ENCODE measurements at regions not wholly inside any gene's neighbourhood (a gene's known extent, or its start where the extent isn't known, plus 50 kb on each side); places are given as distances from the start of the nearest gene placed in this dataset.

DNA sequence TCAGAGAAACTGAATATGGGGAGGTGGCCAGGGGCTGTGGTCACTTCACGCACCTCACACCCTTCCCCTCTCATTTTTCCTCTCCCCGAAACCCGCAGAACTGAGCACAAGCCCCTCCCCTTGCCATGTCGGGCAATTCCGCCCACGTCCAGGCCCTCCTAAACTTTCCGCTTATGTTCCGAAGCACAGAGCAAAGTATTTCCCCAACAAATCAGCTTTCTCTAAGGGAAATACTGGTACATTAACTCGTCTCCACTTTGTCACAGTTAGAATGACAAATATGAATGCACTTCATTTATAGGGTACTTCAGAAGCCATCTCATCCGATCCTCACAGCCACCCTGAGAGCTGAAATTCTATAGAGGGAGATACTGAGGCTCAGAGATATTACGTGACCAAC, 94.7 kb upstream of the TMEM45B start:
- intact Hi-C loops (cut with DNase I): no loop called here

DNA sequence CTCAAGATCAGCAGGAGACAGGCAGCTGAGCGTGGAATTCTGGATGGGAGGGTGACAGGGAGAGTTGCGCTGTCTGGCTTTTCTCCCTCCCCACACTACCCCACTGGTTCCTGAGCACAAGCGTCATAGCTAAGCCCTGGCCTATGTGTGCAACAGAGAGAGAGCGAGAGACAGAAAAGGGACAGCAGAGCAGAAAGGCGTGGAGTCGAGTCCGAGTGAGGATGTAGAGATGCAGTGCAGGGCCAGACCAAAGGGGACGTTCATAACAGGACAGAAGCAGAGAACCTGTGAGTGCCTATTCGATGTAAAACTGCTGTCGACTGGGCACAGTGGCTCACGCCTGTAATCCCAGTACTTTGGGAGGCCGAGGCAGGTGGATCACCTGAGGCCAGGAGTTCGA, 94.0 kb upstream of the TMEM45B start:
- Histone ChIP-seq H3K4me1 (ENCODE audit: control insufficient read depth in 1 of 2, insufficient read depth in 2 of 2, low read length in 2 of 2) (no peaks in the 10 kb centered on the region), H3K9me3 (ENCODE audit: control insufficient read depth, low read length) (no peaks in the 10 kb centered on the region), H3K27ac (ENCODE audit: low read depth in 1 of 2, low read length in 2 of 2) (no peak overlapping the region), H3K27me3 (ENCODE audit: control insufficient read depth in 1 of 2, insufficient read depth in 2 of 2, low read length in 1 of 2) (no peaks in the 10 kb centered on the region), H3K4me3 (ENCODE audit: low read length in 2 of 2) (no peak overlapping the region), H3K36me3 (ENCODE audit: control insufficient read depth in 1 of 2, insufficient read depth in 2 of 2, low read length in 1 of 2) (no peaks in the 10 kb centered on the region)
- no peak for DNase-seq
- intact Hi-C loops (cut with DNase I): no loop called here
- ATAC-seq (ENCODE audit: low FRiP score): no peak
- WGBS, 2 donors: 72 to 75% methylated on average over 13 of the region's 13 CpGs

More for the DNA sequence above, 94.7 kb upstream of the TMEM45B start:
- no peak for ATAC-seq (ENCODE audit: low FRiP score)
- Histone ChIP-seq H3K36me3 (ENCODE audit: control insufficient read depth in 1 of 2, insufficient read depth in 2 of 2, low read length in 1 of 2) (no peaks in the 10 kb centered on the region), H3K4me3 (ENCODE audit: low read length in 2 of 2) (no peak overlapping the region), H3K4me1 (ENCODE audit: control insufficient read depth in 1 of 2, insufficient read depth in 2 of 2, low read length in 2 of 2) (no peaks in the 10 kb centered on the region), H3K9me3 (ENCODE audit: control insufficient read depth, low read length) (no peaks in the 10 kb centered on the region), H3K27me3 (ENCODE audit: control insufficient read depth in 1 of 2, insufficient read depth in 2 of 2, low read length in 1 of 2) (no peaks in the 10 kb centered on the region), H3K27ac (ENCODE audit: low read depth in 1 of 2, low read length in 2 of 2) (no peak overlapping the region)
- 75 to 79% methylated on average over 11 of the region's 11 CpGs for WGBS, 2 donors
- DNase-seq: no peak

DNA sequence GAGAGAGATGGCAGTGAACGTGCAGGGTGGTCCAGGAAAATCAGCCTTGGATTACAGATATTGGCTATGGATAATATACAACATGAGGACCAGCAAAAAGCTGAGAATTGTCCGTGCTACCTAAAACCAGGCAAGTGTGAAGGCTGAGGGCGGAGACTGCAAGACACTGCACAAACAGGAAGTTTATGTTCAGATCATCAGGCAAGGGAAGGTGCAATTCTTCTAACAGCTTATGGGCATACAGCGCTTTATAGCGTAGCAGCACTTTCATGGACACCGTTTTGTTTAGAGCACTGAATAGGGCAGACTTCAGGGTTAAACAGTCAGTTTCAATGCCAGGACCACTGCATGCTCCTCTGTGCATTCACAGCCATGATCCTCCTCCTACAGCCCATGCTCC, 93.1 kb upstream of the TMEM45B start:
- WGBS, 2 donors: 74 to 76% methylated on average over 6 of the region's 6 CpGs
- intact Hi-C loops (cut with DNase I): no loop called here
- no peak for ATAC-seq (ENCODE audit: low FRiP score)

DNA sequence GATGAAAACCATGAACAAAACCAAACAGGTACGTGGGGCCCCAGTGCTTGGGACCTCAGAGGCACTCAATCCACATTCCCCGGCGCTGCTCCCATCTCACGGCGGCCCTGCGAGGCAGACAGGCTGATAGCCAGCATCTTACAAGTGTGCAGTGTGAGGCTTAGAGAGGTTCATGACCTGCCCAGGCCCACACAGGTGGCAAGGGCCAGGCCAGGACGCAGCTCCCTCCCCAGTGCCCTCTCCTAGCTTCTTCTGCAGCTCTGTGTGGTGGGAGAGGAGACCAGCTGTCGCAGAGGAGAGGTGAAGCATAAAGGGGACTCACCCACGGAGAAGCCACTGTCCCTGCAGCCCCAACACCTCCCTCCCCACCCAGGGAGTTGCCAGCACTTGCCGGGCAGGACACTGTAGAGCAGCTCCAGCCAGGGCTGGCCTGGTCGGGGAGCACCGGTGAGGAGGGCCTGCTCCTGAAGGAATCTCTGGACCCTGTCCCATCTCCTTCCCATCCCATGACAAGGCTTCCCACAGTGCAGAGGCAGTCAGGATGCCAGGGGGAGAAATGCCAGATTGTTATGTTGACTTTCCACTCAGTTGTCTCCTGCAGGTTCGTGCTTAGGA, 92.4 kb upstream of the TMEM45B start:
- H3K4me3 ChIP-seq (ENCODE audit: low read length in 2 of 2): no peak overlapping the region
- ATAC-seq (ENCODE audit: low FRiP score): no peak
- WGBS, 2 donors: 59 to 60% methylated on average over 13 of the region's 13 CpGs
- H3K9me3 ChIP-seq (ENCODE audit: control insufficient read depth, low read length): no peaks in the 10 kb centered on the region
- intact Hi-C loops (cut with DNase I): no loop called here
- H3K27ac ChIP-seq (ENCODE audit: low read depth in 1 of 2, low read length in 2 of 2): no peak overlapping the region
- no peak for DNase-seq
- H3K36me3 ChIP-seq (ENCODE audit: control insufficient read depth in 1 of 2, insufficient read depth in 2 of 2, low read length in 1 of 2): no peaks in the 10 kb centered on the region
- H3K27me3 ChIP-seq (ENCODE audit: control insufficient read depth in 1 of 2, insufficient read depth in 2 of 2, low read length in 1 of 2): no peaks in the 10 kb centered on the region
- H3K4me1 ChIP-seq (ENCODE audit: control insufficient read depth in 1 of 2, insufficient read depth in 2 of 2, low read length in 2 of 2): no peaks in the 10 kb centered on the region

More for the DNA sequence above, 93.1 kb upstream of the TMEM45B start:
- no peak overlapping the region for H3K27ac ChIP-seq (ENCODE audit: low read depth in 1 of 2, low read length in 2 of 2)
- no peaks in the 10 kb centered on the region for H3K9me3 ChIP-seq (ENCODE audit: control insufficient read depth, low read length)
- DNase-seq: no peak
- no peaks in the 10 kb centered on the region for H3K36me3 ChIP-seq (ENCODE audit: control insufficient read depth in 1 of 2, insufficient read depth in 2 of 2, low read length in 1 of 2)
- no peak overlapping the region for H3K4me3 ChIP-seq (ENCODE audit: low read length in 2 of 2)
- H3K4me1 ChIP-seq (ENCODE audit: control insufficient read depth in 1 of 2, insufficient read depth in 2 of 2, low read length in 2 of 2): no peaks in the 10 kb centered on the region
- H3K27me3 ChIP-seq (ENCODE audit: control insufficient read depth in 1 of 2, insufficient read depth in 2 of 2, low read length in 1 of 2): no peaks in the 10 kb centered on the region

DNA sequence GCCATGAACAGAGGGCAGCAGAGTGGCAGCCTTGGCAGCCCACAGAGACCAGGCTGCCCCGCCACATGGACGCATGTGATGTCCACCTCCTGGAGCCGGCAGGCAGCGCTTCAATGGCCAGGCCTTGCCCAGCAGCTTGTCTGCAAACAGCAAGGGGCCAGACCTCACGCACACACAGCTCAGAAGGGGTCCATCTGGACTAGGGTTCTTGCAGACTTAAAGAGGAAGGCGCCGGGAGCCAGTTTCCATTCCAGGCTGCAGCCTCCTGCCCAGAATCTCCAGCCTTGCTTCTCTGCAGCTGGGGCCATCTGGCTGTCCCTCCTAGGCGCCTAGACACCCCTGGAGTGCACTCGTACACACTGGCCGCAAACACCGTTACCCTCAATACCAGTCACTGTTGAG, 91.9 kb upstream of the TMEM45B start:
- no peak for ATAC-seq (ENCODE audit: low FRiP score)
- Histone ChIP-seq H3K4me3 (ENCODE audit: low read length in 2 of 2) (no peak overlapping the region), H3K9me3 (ENCODE audit: control insufficient read depth, low read length) (no peaks in the 10 kb centered on the region), H3K36me3 (ENCODE audit: control insufficient read depth in 1 of 2, insufficient read depth in 2 of 2, low read length in 1 of 2) (no peaks in the 10 kb centered on the region), H3K27me3 (ENCODE audit: control insufficient read depth in 1 of 2, insufficient read depth in 2 of 2, low read length in 1 of 2) (no peaks in the 10 kb centered on the region), H3K4me1 (ENCODE audit: control insufficient read depth in 1 of 2, insufficient read depth in 2 of 2, low read length in 2 of 2) (no peaks in the 10 kb centered on the region), H3K27ac (ENCODE audit: low read depth in 1 of 2, low read length in 2 of 2) (no peak overlapping the region)
- 61 to 65% methylated on average over 11 of the region's 11 CpGs for WGBS, 2 donors
- DNase-seq: no peak
- intact Hi-C loops (cut with DNase I): no loop called here

DNA sequence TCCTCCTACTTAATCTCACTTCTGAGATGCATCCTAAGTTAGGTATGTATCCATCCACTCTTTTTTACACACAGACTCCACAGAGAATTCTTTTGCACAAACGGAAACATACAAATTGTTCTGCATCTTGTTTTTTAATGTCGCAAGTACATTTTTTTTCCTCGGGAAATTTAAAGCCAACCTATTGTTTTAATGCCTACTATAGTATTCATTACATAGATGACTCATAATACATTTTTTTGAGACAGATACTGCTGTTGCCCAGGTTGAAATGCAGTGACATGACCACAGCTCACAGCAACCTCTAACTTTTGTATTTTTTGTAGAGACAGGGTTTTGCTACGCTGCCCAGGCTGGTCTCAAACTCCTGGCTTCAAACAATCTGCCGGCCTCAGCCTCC, 90.8 kb upstream of the TMEM45B start:
- 80 to 81% methylated on average over 5 of the region's 5 CpGs for WGBS, 2 donors
- Histone ChIP-seq H3K36me3 (ENCODE audit: control insufficient read depth in 1 of 2, insufficient read depth in 2 of 2, low read length in 1 of 2) (no peaks in the 10 kb centered on the region), H3K27ac (ENCODE audit: low read depth in 1 of 2, low read length in 2 of 2) (no peak overlapping the region), H3K27me3 (ENCODE audit: control insufficient read depth in 1 of 2, insufficient read depth in 2 of 2, low read length in 1 of 2) (no peaks in the 10 kb centered on the region), H3K4me3 (ENCODE audit: low read length in 2 of 2) (no peak overlapping the region), H3K4me1 (ENCODE audit: control insufficient read depth in 1 of 2, insufficient read depth in 2 of 2, low read length in 2 of 2) (no peaks in the 10 kb centered on the region), H3K9me3 (ENCODE audit: control insufficient read depth, low read length) (no peaks in the 10 kb centered on the region)
- intact Hi-C loops (cut with DNase I): no loop called here
- ATAC-seq (ENCODE audit: low FRiP score): no peak
- no peak for DNase-seq

DNA sequence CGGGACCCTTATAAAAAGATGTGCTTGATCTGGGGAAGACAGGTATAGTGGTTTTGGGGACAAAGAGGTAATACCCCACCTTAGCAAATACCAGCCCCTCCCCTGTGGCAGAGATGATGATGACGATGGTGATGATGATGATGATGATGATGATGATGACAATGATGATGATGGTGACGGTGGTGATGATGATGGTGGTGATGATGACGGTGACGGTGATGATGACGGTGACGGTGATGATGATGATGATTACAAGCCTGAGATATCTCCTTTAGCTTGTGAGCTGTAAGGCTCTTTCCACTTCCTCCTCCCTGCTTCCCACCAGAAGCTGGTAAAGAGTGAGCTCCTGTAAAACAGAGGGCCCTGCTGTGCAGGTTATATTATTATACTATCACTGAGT, 89.5 kb upstream of the TMEM45B start:
- no peaks in the 10 kb centered on the region for H3K36me3 ChIP-seq (ENCODE audit: control insufficient read depth in 1 of 2, insufficient read depth in 2 of 2, low read length in 1 of 2)
- no peak overlapping the region for H3K4me3 ChIP-seq (ENCODE audit: low read length in 2 of 2)
- 96% methylated on average over 7 of the region's 7 CpGs for WGBS, 2 donors
- intact Hi-C loops (cut with DNase I): no loop called here
- H3K4me1 ChIP-seq (ENCODE audit: control insufficient read depth in 1 of 2, insufficient read depth in 2 of 2, low read length in 2 of 2): no peaks in the 10 kb centered on the region
- H3K27ac ChIP-seq (ENCODE audit: low read depth in 1 of 2, low read length in 2 of 2): no peak overlapping the region
- no peak for ATAC-seq (ENCODE audit: low FRiP score)
- DNase-seq: no peak
- no peaks in the 10 kb centered on the region for H3K9me3 ChIP-seq (ENCODE audit: control insufficient read depth, low read length)
- no peaks in the 10 kb centered on the region for H3K27me3 ChIP-seq (ENCODE audit: control insufficient read depth in 1 of 2, insufficient read depth in 2 of 2, low read length in 1 of 2)

DNA sequence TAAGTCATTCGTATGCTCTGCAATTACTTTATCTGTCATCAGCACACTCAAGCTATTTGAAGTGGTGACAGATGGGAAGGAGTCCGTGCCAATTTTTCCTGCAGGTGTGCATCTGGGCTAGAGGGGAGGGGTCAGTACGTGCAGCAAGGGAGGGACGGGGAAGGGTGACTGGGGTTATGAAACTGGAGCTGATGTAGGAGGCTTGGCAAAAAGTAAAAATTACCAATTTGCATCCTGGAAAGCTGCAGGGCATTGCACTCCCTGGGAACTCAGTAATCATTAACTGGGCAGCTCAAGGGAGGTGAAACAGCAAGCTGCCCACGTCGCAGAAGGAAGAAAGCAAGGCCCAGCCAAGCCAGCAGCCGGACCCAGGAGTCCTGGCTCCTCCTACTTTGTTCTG, 87.1 kb upstream of the TMEM45B start:
- ATAC-seq (ENCODE audit: low FRiP score): no peak
- 54 to 59% methylated on average over 7 of the region's 7 CpGs for WGBS, 2 donors
- intact Hi-C loops (cut with DNase I): no loop called here

DNA sequence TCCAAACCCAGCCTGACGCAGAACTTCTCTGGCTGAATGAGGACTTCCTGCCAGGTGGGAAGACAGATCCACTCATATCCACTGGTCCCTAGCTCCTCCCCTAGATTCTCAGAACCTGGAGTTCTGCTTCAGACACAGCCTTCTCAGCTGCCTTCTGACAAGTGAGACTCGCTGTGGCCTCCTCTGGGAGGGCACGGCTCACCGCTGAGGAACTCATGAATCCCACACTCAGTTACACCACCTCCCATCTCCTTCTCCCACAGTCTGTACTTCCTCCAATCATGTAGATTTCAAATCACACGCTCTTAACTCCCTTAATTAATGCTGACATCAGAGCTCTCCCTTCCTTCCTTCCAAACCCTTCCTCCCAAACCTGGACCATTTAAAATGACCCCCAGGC, 86.4 kb upstream of the TMEM45B start:
- ATAC-seq (ENCODE audit: low FRiP score) (no peak), DNase-seq (no peak)
- Histone ChIP-seq H3K27ac (ENCODE audit: low read depth in 1 of 2, low read length in 2 of 2) (no peak overlapping the region), H3K4me3 (ENCODE audit: low read length in 2 of 2) (no peak overlapping the region), H3K9me3 (ENCODE audit: control insufficient read depth, low read length) (no peaks in the 10 kb centered on the region), H3K36me3 (ENCODE audit: control insufficient read depth in 1 of 2, insufficient read depth in 2 of 2, low read length in 1 of 2) (no peaks in the 10 kb centered on the region), H3K4me1 (ENCODE audit: control insufficient read depth in 1 of 2, insufficient read depth in 2 of 2, low read length in 2 of 2) (no peaks in the 10 kb centered on the region), H3K27me3 (ENCODE audit: control insufficient read depth in 1 of 2, insufficient read depth in 2 of 2, low read length in 1 of 2) (no peaks in the 10 kb centered on the region)
- intact Hi-C loops (cut with DNase I): no loop called here
- 57 to 58% methylated on average over 5 of the region's 5 CpGs for WGBS, 2 donors

More for the DNA sequence above, 87.1 kb upstream of the TMEM45B start:
- no peaks in the 10 kb centered on the region for H3K4me1 ChIP-seq (ENCODE audit: control insufficient read depth in 1 of 2, insufficient read depth in 2 of 2, low read length in 2 of 2)
- no peak overlapping the region for H3K4me3 ChIP-seq (ENCODE audit: low read length in 2 of 2)
- no peaks in the 10 kb centered on the region for H3K9me3 ChIP-seq (ENCODE audit: control insufficient read depth, low read length)
- no peak overlapping the region for H3K27ac ChIP-seq (ENCODE audit: low read depth in 1 of 2, low read length in 2 of 2)
- no peaks in the 10 kb centered on the region for H3K27me3 ChIP-seq (ENCODE audit: control insufficient read depth in 1 of 2, insufficient read depth in 2 of 2, low read length in 1 of 2)
- no peaks in the 10 kb centered on the region for H3K36me3 ChIP-seq (ENCODE audit: control insufficient read depth in 1 of 2, insufficient read depth in 2 of 2, low read length in 1 of 2)
- DNase-seq: no peak
